Muscle of back (tissue), 3 donors: ENCODE measurements at regions not wholly inside any gene's neighbourhood (a gene's known extent, or its start where the extent isn't known, plus 50 kb on each side); places are given as distances from the start of the nearest gene placed in this dataset.

Experiments used
- DNase-seq, 3 donors: peaks; one replicate each; pipeline versions ENCODE4 v3.0.0 to v3.0.0-alpha.2; 2013

GRCh38 chr2:188051706-188052105 is 240.0 kb upstream of the GULP1 start:
- peak in 1 of 3 donors; percentile 7 for DNase-seq

GRCh38 chr2:188065386-188065785 is 226.3 kb upstream of the GULP1 start:
- no peak for DNase-seq

- DNase-seq, result no peak
These were observed 223.6 kb upstream of the GULP1 start for GRCh38 chr2:188068093-188068492.

GRCh38 chr2:188076149-188077056 is 215.3 kb upstream of the GULP1 start:
- DNase-seq, result no peak

GRCh38 chr2:188077757-188078156 is 213.9 kb upstream of the GULP1 start:
- DNase-seq, result no peak

- DNase-seq, result no peak
These were observed 213.1 kb upstream of the GULP1 start for GRCh38 chr2:188078534-188078933.

GRCh38 chr2:188079196-188079595 is 212.5 kb upstream of the GULP1 start:
- DNase-seq, result peak in 1 of 3 donors; percentile 90

- no peak for DNase-seq
These were observed 206.3 kb upstream of the GULP1 start for GRCh38 chr2:188085421-188085820.

- peak; percentile 7 to 33 (median 23) for DNase-seq
These were observed 201.8 kb upstream of the GULP1 start for GRCh38 chr2:188089901-188090300.

- no peak for DNase-seq
These were observed 200.5 kb upstream of the GULP1 start for GRCh38 chr2:188091220-188091619.

- DNase-seq, result no peak
These were observed 198.9 kb upstream of the GULP1 start for GRCh38 chr2:188092734-188093133.

- DNase-seq, result no peak
These were observed 194.8 kb upstream of the GULP1 start for GRCh38 chr2:188096910-188097309.

- no peak for DNase-seq
These were observed 188.8 kb upstream of the GULP1 start for GRCh38 chr2:188102881-188103280.

- DNase-seq, result peak in 1 of 3 donors; percentile 14
These were observed 177.7 kb upstream of the GULP1 start for GRCh38 chr2:188114014-188114413.

GRCh38 chr2:188117706-188118105 is 174.0 kb upstream of the GULP1 start:
- no peak for DNase-seq

GRCh38 chr2:188118431-188118830 is 173.2 kb upstream of the GULP1 start:
- no peak for DNase-seq

- no peak for DNase-seq
These were observed 172.4 kb upstream of the GULP1 start for GRCh38 chr2:188119112-188119838.

GRCh38 chr2:188122985-188123384 is 168.7 kb upstream of the GULP1 start:
- no peak for DNase-seq

- DNase-seq, result no peak
These were observed 162.0 kb upstream of the GULP1 start for GRCh38 chr2:188129677-188130076.

- no peak for DNase-seq
These were observed 161.4 kb upstream of the GULP1 start for GRCh38 chr2:188130317-188130716.

GRCh38 chr2:188131281-188131680 is 160.4 kb upstream of the GULP1 start:
- DNase-seq, result no peak

- DNase-seq, result peak; percentile 47 to 72 (median 61)
These were observed 159.3 kb upstream of the GULP1 start for GRCh38 chr2:188132385-188132784.

- no peak for DNase-seq
These were observed 157.4 kb upstream of the GULP1 start for GRCh38 chr2:188134241-188134640.
